GM12875 (cell line): ENCODE measurements at regions not wholly inside any gene's neighbourhood (a gene's known extent, or its start where the extent isn't known, plus 50 kb on each side); places are given as distances from the start of the nearest gene placed in this dataset.

Experiments used
- H3K4me3 ChIP-seq: one replicate; pipeline ENCODE4 v1.5.1; 2011; ENCODE audit warnings: low read depth, low read length, control low read depth
- CTCF ChIP-seq: IDR thresholded peaks from 2 replicates; pipeline ENCODE4 v1.5.1; 2011; ENCODE audit warnings: low read depth, mild to moderate bottlenecking, control low read depth, inconsistent platforms, low read length, moderate library complexity, borderline replicate concordance; ENCODE audit not compliant: insufficient read depth

DNA sequence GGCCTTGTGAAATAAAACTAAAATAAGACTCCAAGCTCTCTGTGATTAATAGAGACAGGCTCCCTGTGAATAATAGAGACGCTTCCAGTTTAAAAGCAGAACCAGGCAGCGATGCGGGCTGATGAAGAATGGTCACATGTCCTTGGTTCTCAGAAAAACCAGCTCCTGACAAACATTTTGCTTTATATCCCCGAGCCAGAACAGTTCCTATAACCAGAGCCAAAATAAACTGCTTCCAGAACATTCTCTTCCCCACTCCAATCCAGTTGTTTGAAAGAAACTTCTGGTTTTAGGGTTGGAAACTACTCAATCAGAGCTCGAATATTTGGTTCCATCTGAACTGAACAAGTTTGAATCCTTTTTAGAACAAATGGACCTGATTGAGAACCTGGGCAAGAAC lies 213.7 kb downstream of the TSN start:
- no peak overlapping the region for H3K4me3 ChIP-seq
- no peak for TF ChIP-seq CTCF

DNA sequence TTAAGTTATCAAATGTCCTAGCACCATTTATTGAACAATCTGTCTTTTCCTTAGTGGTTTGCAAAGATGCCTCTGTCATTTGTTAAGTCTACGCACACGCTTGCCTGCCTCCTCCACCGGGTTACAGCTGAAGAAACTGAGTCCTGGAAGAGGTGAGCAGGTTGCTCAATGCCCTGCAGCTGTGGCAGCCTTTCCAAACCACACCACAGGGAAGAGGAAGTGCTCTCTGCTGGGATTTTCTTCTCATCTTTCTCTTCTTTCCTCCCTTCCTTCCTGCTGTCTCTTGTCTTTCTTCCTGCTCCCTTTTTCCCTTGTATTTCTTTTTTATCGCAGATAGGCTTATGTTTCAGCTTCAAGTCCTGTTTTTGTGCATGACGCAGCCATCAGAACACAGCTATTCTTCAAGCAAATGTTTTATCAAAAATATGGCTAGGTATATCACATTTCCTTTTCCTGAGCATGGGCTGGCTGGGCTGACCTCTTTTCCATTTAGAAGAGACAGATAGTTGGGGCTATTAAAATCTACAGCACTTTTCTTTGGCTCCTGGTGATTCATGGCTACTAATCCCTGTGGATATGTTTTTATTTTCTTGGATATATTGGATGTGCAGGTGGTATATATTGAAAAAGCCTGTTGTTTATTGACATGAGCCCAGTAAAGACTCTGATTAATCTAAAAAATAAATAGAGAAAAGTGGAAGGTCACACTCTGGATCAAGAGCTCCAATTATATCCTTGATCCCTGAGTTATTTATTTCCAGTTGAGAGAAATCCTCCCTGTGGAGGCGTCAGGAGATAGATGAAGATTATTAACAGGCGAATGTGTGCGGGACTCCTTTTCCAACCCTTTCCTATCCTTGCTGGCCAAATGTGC lies 214.6 kb downstream of the TSN start:
- H3K4me3 ChIP-seq: no peak overlapping the region
- TF ChIP-seq CTCF: no peak

- TF ChIP-seq CTCF: no peak
These were observed 216.8 kb downstream of the TSN start for GRCh38 chr2:121972203-121972602.

DNA sequence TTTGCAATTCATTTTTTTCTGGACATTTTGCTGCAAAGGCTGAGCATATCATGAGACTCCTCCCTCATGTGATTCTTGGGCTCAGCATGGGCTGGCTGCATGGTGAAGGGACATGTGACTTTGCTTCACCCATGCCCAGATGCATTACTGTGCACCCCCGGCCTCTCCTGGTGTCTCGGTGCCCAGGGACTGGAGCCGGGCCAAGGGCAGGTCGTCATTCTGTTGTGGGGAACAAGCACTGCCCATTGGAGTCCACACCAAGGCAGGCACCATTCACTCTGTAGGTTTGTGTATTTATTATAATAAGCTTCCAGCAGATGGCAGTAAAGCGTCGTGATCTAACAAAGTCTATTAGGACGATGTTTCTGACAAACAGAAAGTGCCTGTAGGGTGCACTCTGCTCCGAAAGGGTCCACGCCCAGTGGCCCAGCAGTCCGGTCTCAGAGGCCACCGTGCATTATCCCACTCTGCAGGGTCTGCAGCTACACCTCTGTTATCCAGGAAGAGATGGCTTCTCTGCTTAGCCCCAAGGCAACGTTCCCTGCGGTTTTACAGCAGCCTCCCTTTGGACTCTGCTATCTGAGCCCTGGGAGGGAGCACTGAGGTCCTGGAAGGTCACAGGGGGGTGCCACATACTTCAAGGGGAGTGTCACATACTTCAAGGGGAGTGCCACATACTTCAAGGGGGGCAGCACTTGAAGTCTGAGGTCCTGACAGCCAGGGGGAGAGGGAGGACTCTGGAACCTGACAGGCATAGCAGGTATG lies 219.6 kb downstream of the TSN start:
- H3K4me3 ChIP-seq: no peak overlapping the region
- TF ChIP-seq CTCF: peak; percentile 41

More at GRCh38 chr2:121972203-121972602, 216.8 kb downstream of the TSN start:
- H3K4me3 ChIP-seq: no peak overlapping the region

GRCh38 chr2:121976926-121977325 lies 221.5 kb downstream of the TSN start:
- no peak for TF ChIP-seq CTCF
- no peak overlapping the region for H3K4me3 ChIP-seq

- no peak for TF ChIP-seq CTCF
- H3K4me3 ChIP-seq: no peak overlapping the region
These were observed 221.9 kb downstream of the TSN start for GRCh38 chr2:121977326-121977725.
